ENCODE measurements at regions not wholly inside any gene's neighbourhood (a gene's known extent, or its start where the extent isn't known, plus 50 kb on each side); places are given as distances from the start of the nearest gene placed in this dataset.

- no peak overlapping the region for H4K5ac ChIP-seq (ENCODE audit: low read depth, low read length)
- dilution Hi-C loops (cut with HindIII; ENCODE audit: low sequenced_read_pairs, unreplicated experiment) = no loop called here
These were observed 117.7 kb downstream of the VPREB1 start for GRCh38 chr22:22362311-22362710.

More at GRCh38 chr22:22362311-22362710, 117.7 kb downstream of the VPREB1 start:
- no peak overlapping the region for H3K18ac ChIP-seq (ENCODE audit: low read depth, low read length)
- peaks cover 12% of the 10 kb centered on the region for H3K27me3 ChIP-seq (ENCODE audit: control insufficient read depth, insufficient read depth, low read length)
- no peak overlapping the region for H2AFZ ChIP-seq (replicated peaks; ENCODE audit: low read length, poor library complexity)
- H4K20me1 ChIP-seq (ENCODE audit: insufficient read depth, low read length) = no peaks in the 10 kb centered on the region
- no peak overlapping the region for H2BK120ac ChIP-seq (ENCODE audit: low read depth, low read length)
- intact Hi-C loops (cut with micrococcal nuclease) (no loop called here), in situ Hi-C loops (cut with MboI; ENCODE audit: low sequenced_read_pairs) (no loop called here)
- H3K4me3 ChIP-seq (ENCODE audit: insufficient read depth, low read depth, low read length) = no peak overlapping the region
- H2AK5ac ChIP-seq (ENCODE audit: low read depth, low read length) = no peak overlapping the region
- ChIA-PET CTCF (no interaction called here), POLR2A (ENCODE audit: unreplicated experiment) (no interaction called here)
- H2BK5ac ChIP-seq (ENCODE audit: low read depth, low read length, poor library complexity, severe bottlenecking) = no peak overlapping the region
- H2BK20ac ChIP-seq (ENCODE audit: low read depth, low read length) = no peak overlapping the region
- no peak overlapping the region for H4K91ac ChIP-seq (ENCODE audit: insufficient read depth, low read depth, low read length)
- no peak for TF ChIP-seq MAZ (IDR thresholded peaks at IDR 0.05; ENCODE audit: borderline replicate concordance, low read depth, low read length)
- TF ChIP-seq USF2 (IDR thresholded peaks at IDR 0.05; ENCODE audit: low read depth, low read length) = no peak
- TF ChIP-seq MXI1 (IDR thresholded peaks at IDR 0.05; ENCODE audit: borderline replicate concordance, low read depth, low read length) = no peak
- H4K8ac ChIP-seq (ENCODE audit: low read depth in 2 of 2, low read length in 2 of 2) = no peak overlapping the region
- H3K9me3 ChIP-seq (ENCODE audit: control insufficient read depth, insufficient read depth, low read length) = no peaks in the 10 kb centered on the region
- no peaks in the 10 kb centered on the region for H3K9me1 ChIP-seq (ENCODE audit: insufficient read depth, low read length)
- no peaks in the 10 kb centered on the region for H3K4me1 ChIP-seq (ENCODE audit: control insufficient read depth, insufficient read depth, low read length)
- no peak overlapping the region for H3K4me2 ChIP-seq (ENCODE audit: low read depth, low read length)
- no peak overlapping the region for H3K9ac ChIP-seq (ENCODE audit: low read depth, low read length)
- ATAC-seq (ENCODE audit: low read depth) (no peak), DNase-seq (no peak)
- no peaks in the 10 kb centered on the region for H3K36me3 ChIP-seq (ENCODE audit: control insufficient read depth, insufficient read depth, low read length)
- no peak overlapping the region for H3K56ac ChIP-seq (ENCODE audit: extremely low read depth, insufficient read depth, low read length)
- H3K14ac ChIP-seq (replicated peaks; ENCODE audit: low read depth, low read length) = no peak overlapping the region
- H2BK15ac ChIP-seq (ENCODE audit: low read depth, low read length) = no peak overlapping the region
- no peak overlapping the region for H3K23ac ChIP-seq (ENCODE audit: low read depth, low read length)
- no peak overlapping the region for H3K27ac ChIP-seq (ENCODE audit: insufficient read depth, low read length)
- BruUV-seq (replicated peaks) = no TSS peak
- H3K4ac ChIP-seq (ENCODE audit: low read depth, low read length) = no peak overlapping the region
- H2AK9ac ChIP-seq (replicated peaks; ENCODE audit: low read depth, low read length, poor library complexity) = no peak overlapping the region
- H3K79me1 ChIP-seq (ENCODE audit: low read depth in 1 of 2, low read length in 2 of 2) = no peaks in the 10 kb centered on the region

All from IMR-90 (cell line).